22Rv1 (cell line): ENCODE measurements at regions not wholly inside any gene's neighbourhood (a gene's known extent, or its start where the extent isn't known, plus 50 kb on each side); places are given as distances from the start of the nearest gene placed in this dataset.

Experiments
- CTCF ChIP-seq: fragments of 450-650 bp; IDR thresholded peaks from 2 replicates; pipeline ENCODE4 v1.5.1; 2017; ENCODE audit warnings: mild to moderate bottlenecking
- ZFX ChIP-seq: fragments of 450-650 bp; IDR thresholded peaks from 2 replicates; pipeline ENCODE4 v1.6.1; 2017; ENCODE audit warnings: antibody characterized with exemption, borderline replicate concordance

GRCh38 chr18:41012194-41012593 is 942.8 kb upstream of the PIK3C3 start:
- TF ChIP-seq CTCF (no peak), ZFX (no peak)
